ENCODE measurements at regions not wholly inside any gene's neighbourhood (a gene's known extent, or its start where the extent isn't known, plus 50 kb on each side); places are given as distances from the start of the nearest gene placed in this dataset.

DNA sequence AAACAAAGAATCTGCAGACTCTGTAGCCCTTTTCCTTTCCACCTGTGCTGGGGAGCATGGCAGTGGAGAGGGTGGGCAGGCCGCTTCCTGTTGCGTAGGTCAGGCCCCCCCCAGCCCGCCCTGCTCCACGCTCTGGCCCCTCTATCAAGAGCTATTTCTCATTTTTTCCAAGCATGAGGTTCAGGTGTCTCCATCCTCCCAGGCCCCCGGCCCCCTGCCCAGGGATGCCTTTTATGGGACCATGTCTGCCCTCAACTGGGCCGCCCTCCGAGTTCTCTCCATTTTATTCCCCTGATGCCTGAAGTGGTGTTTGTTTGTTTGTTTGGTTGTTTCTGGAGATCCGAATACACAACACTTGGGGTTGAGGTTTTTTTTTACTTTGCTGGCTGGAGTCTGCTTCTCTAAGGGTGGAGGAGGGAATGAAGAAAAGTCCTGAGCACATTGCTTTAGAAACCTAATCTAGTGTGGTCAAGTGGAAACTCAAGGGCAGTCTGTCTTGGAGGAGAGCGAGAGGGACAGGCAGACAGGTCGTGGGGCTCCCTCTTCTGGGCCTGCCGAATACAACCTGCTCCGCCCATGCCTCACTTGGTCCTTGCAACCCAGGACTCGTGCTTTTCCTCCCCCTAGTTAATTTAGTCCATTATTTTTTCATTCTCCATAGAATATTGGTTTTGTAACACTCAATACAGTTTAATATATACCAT lies 176.5 kb upstream of the LYSMD4 start:
- Histone ChIP-seq H3K36me3 (ENCODE audit: control insufficient read depth, low read length) (no peaks in the 10 kb centered on the region), H4K20me1 (ENCODE audit: control insufficient read depth, insufficient read depth, low read depth, low read length) (no peaks in the 10 kb centered on the region), H3K27ac (ENCODE audit: low read depth, low read length) (no peak overlapping the region), H3K4me2 (ENCODE audit: low read length) (no peak overlapping the region), H3K4me3 (ENCODE audit: low read length) (no peak overlapping the region), H3K4me1 (ENCODE audit: control insufficient read depth, low read length) (no peaks in the 10 kb centered on the region), H3K79me2 (ENCODE audit: control insufficient read depth, low read length) (no peaks in the 10 kb centered on the region), H3K27me3 (ENCODE audit: control insufficient read depth, low read length) (no peaks in the 10 kb centered on the region), H3K9me2 (replicated peaks; ENCODE audit: control insufficient read depth, low read length) (no peaks in the 10 kb centered on the region), H3K9me3 (ENCODE audit: control insufficient read depth, insufficient read depth, low read length) (no peaks in the 10 kb centered on the region), H3F3A (ENCODE audit: control insufficient read depth, insufficient read depth) (no peaks in the 10 kb centered on the region)
- TF ChIP-seq, protein P1, sequence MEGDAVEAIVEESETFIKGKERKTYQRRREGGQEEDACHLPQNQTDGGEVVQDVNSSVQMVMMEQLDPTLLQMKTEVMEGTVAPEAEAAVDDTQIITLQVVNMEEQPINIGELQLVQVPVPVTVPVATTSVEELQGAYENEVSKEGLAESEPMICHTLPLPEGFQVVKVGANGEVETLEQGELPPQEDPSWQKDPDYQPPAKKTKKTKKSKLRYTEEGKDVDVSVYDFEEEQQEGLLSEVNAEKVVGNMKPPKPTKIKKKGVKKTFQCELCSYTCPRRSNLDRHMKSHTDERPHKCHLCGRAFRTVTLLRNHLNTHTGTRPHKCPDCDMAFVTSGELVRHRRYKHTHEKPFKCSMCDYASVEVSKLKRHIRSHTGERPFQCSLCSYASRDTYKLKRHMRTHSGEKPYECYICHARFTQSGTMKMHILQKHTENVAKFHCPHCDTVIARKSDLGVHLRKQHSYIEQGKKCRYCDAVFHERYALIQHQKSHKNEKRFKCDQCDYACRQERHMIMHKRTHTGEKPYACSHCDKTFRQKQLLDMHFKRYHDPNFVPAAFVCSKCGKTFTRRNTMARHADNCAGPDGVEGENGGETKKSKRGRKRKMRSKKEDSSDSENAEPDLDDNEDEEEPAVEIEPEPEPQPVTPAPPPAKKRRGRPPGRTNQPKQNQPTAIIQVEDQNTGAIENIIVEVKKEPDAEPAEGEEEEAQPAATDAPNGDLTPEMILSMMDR (IDR thresholded peaks at IDR 0.05; ENCODE audit: low read depth, low read length, poor library complexity, severe bottlenecking), result peak; percentile 39
- no peak for TF ChIP-seq EZH2phosphoT487 (IDR thresholded peaks at IDR 0.05; ENCODE audit: borderline replicate concordance, low read length)

DNA sequence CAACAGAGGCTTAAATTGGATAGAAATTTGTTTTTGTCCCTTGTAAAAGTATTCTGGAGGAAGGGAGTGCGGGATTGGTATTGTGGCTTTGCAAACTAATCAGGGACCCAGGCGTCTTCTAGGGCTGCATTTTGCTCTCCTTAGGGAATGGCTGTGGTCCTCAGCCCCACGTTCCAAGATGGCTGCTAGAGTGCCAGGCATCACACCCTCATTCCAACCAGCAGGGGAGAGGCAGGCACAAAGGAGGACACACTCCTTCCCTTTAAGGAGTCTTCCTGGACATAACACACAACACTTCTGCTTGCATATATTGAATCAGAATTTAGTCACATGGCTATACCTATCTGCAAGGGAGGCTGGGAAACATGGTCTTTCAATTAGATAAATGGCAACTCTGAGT lies 174.5 kb upstream of the LYSMD4 start:
- H3K79me2 ChIP-seq (ENCODE audit: control insufficient read depth, low read length), result no peaks in the 10 kb centered on the region
- H3K4me1 ChIP-seq (ENCODE audit: control insufficient read depth, low read length), result no peaks in the 10 kb centered on the region
- no peaks in the 10 kb centered on the region for H3K36me3 ChIP-seq (ENCODE audit: control insufficient read depth, low read length)
- no peaks in the 10 kb centered on the region for H3F3A ChIP-seq (ENCODE audit: control insufficient read depth, insufficient read depth)
- no peak overlapping the region for H3K4me2 ChIP-seq (ENCODE audit: low read length)
- H3K27me3 ChIP-seq (ENCODE audit: control insufficient read depth, low read length), result peaks cover 3% of the 10 kb centered on the region; the same call in 1 of the 2 replicates
- H3K27ac ChIP-seq (ENCODE audit: low read depth, low read length), result no peak overlapping the region
- H3K9me3 ChIP-seq (ENCODE audit: control insufficient read depth, insufficient read depth, low read length), result no peaks in the 10 kb centered on the region
- no peaks in the 10 kb centered on the region for H4K20me1 ChIP-seq (ENCODE audit: control insufficient read depth, insufficient read depth, low read depth, low read length)
- TF ChIP-seq, protein P1 (IDR thresholded peaks at IDR 0.05; ENCODE audit: low read depth, low read length, poor library complexity, severe bottlenecking), result no peak
- no peak for TF ChIP-seq EZH2phosphoT487 (IDR thresholded peaks at IDR 0.05; ENCODE audit: borderline replicate concordance, low read length)
- no peak overlapping the region for H3K4me3 ChIP-seq (ENCODE audit: low read length)
- H3K9me2 ChIP-seq (replicated peaks; ENCODE audit: control insufficient read depth, low read length), result no peaks in the 10 kb centered on the region

DNA sequence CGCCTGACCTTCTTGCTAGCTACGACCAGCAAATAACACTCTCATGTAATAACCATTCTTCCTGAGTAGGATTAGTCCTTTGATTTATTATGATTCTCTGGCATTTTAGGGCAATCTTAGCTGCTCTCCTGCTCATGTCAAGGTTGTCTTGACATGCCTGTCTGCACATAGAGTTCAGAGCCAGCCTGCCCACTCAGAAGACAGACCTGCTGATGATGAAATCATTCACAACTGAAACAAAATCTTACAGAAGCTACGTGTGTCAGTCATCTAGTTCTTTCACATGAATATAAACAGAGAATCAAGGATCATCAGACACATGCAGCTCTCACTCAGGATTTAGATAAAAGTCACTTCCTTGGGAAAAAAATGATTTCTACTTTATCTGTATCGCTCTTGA lies 173.6 kb upstream of the LYSMD4 start:
- TF ChIP-seq, protein P1 (IDR thresholded peaks at IDR 0.05; ENCODE audit: low read depth, low read length, poor library complexity, severe bottlenecking), result no peak
- no peak for TF ChIP-seq EZH2phosphoT487 (IDR thresholded peaks at IDR 0.05; ENCODE audit: borderline replicate concordance, low read length)
- Histone ChIP-seq H3K4me1 (ENCODE audit: control insufficient read depth, low read length) (no peaks in the 10 kb centered on the region), H3K36me3 (ENCODE audit: control insufficient read depth, low read length) (no peaks in the 10 kb centered on the region), H4K20me1 (ENCODE audit: control insufficient read depth, insufficient read depth, low read depth, low read length) (no peaks in the 10 kb centered on the region), H3F3A (ENCODE audit: control insufficient read depth, insufficient read depth) (no peaks in the 10 kb centered on the region), H3K9me3 (ENCODE audit: control insufficient read depth, insufficient read depth, low read length) (no peaks in the 10 kb centered on the region), H3K79me2 (ENCODE audit: control insufficient read depth, low read length) (no peaks in the 10 kb centered on the region), H3K27me3 (ENCODE audit: control insufficient read depth, low read length) (peaks cover 3% of the 10 kb centered on the region; the same call in 1 of the 2 replicates), H3K4me2 (ENCODE audit: low read length) (no peak overlapping the region), H3K9me2 (replicated peaks; ENCODE audit: control insufficient read depth, low read length) (no peaks in the 10 kb centered on the region), H3K27ac (ENCODE audit: low read depth, low read length) (no peak overlapping the region), H3K4me3 (ENCODE audit: low read length) (no peak overlapping the region)
